H4 (cell line): ENCODE measurements at regions not wholly inside any gene's neighbourhood (a gene's known extent, or its start where the extent isn't known, plus 50 kb on each side); places are given as distances from the start of the nearest gene placed in this dataset.
A peak's percentile ranks its signal among the peaks of the same experiment; 100 is the strongest.
"Not testable (repeated sequence)": the region's sequence is repeated elsewhere in the genome, so short reads cannot be mapped to it uniquely, and the experiment has no call there.

Experiments used
- DNase-seq: peaks from one replicate; pipeline ENCODE4 v3.0.0-alpha.2; 2015; ENCODE audit warnings: low spot score

- DNase-seq = no peak
Measured at GRCh38 chr16:47907109-47907508, 248.7 kb downstream of the ABCC12 start.

GRCh38 chr16:47905771-47906170 lies 250.0 kb downstream of the ABCC12 start:
- no peak for DNase-seq

GRCh38 chr16:47904691-47905090 lies 251.1 kb downstream of the ABCC12 start:
- no peak for DNase-seq

GRCh38 chr16:47903470-47903869 lies 252.3 kb downstream of the ABCC12 start:
- DNase-seq = no peak

DNA sequence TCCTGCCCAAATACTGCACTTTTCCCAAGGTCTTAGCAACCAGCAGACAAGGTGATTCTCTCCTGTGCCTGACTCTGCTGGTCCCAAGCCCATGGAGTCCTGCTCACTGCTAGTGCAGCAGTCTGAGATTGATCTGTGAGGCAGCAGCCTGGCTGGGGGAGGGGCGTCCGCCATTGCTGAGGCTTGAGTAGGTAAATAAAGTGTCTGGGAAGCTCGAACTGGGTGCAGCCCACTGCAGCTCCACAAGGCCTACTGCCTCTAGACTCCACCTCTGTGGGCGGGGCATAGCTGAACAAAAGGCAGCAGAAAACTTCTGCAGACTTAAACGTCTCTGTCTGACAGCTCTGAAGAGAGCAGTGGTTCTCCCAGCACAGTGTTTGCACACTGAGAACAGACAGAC lies 258.7 kb downstream of the ABCC12 start:
- DNase-seq = not testable (repeated sequence)

GRCh38 chr16:47895146-47895545 lies 260.6 kb downstream of the ABCC12 start:
- DNase-seq = no peak

GRCh38 chr16:47892999-47893398 lies 262.8 kb downstream of the ABCC12 start:
- no peak for DNase-seq

DNA sequence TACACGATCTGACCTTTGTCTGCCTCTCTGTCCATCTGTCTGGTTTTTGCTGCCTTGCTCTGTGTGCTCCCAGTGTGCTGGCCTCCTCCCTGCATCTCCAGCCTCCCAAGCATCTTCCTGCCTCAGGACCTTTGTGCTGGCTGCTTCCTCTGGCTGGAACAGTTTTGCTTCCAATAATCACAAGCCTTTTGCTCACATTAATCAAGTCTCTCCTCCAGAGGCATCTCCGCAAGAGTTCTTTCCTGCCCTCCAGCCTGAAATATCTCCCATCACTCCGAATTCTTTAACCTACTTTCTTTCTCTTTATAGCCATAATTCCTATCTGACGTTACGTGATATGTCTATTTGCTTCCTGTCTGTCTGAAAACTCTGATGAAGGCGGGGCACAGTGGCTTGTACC lies 267.1 kb downstream of the ABCC12 start:
- no peak for DNase-seq

DNA sequence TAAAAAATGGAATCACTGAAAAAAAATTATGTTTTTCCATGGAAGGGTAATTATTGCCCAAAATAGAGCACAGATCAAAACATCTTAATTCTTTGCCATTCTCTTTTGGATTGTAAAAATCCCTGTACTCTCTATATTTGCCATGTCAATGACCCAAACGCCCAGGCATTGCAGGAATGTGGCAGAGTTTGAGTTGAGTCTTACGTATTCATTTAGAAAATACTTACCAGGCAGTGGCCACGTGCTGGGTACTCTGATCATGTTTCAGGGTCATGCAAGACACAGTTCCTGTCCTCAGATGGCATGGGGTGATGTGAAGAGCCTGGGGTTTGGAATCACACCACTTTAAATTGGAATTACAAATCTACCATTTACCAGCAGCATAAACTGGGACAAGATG lies 267.7 kb downstream of the ABCC12 start:
- peak; percentile 66 for DNase-seq

DNA sequence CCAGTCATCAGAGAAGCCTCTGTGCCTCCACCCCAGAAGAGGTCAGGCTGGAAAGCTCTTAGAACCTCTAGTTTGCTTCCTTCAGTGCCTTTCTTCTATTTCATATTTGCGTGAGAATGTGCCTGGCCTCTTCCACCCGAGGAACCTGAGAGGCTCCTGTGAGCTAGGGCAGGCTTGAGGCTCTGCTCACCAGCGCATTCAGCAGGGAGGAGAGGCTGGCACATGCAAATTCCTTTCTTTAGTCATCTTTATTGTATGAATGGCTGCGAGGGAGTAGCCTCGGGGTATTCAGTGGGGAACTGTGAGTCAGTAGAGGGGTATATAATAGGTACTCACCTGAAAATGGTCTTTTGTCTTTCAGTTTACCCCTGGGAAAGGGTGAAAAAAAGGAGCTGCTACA lies 268.3 kb downstream of the ABCC12 start:
- DNase-seq = no peak

- DNase-seq = no peak
Measured at GRCh38 chr16:47886631-47887415, 269.0 kb downstream of the ABCC12 start.

DNA sequence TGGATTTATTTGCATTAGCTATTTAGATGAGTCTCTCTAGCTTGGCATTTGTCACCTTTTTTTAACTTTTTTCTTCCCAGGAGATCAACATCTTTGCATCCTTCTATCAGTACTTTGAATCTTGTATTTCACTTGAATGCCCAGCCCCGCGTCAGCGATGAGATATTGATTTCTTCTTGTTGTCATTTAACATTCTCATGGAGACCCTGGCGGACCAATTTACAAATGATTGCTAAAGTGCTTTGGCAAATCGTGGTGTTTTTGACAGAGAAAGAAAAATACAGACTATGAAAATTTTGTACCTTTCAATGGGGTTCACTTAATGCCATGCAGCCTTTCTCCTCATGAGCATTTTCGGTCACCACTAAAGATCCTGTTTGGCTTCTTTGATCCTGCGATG lies 269.7 kb downstream of the ABCC12 start:
- no peak for DNase-seq

GRCh38 chr16:47885489-47885888 lies 270.3 kb downstream of the ABCC12 start:
- DNase-seq = no peak

GRCh38 chr16:47884116-47884725 lies 271.6 kb downstream of the ABCC12 start:
- no peak for DNase-seq

DNA sequence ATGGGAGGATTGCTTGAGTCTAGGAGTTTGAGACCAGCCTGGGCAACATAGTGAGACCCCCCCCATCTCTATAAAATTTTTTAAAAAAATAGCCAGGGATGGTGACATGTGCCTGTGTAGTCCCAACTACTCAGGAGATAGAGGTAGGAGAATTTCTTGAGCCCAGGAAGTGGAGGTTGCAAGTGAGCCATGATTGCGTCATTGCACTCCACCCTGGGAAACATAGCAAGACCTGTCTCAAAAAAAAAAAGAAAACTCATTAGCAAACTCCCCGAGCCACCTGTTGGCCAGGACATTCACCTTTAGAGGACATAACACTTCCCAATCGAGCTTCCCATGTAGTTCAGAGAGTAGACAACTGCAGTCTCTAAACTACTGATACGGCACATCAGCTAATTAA lies 274.2 kb downstream of the ABCC12 start:
- DNase-seq = no peak

DNA sequence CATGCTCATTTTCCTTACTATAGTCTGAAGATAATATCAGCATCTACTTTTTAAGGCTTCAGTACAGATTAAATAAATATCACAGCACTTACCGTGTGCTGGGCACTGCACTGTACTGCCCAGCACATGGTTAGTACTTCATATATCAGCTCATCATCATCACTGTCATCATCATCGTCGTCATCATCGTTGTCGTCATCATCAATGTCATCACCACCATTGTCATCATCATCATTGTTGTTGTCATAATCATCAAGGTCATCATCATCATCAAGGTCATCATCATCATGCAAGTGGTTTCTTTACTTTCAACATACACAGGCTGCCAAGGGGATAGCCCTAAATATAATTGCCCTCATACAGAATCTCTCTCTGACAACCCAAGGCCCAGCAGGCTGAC lies 275.1 kb downstream of the ABCC12 start:
- DNase-seq = no peak

DNA sequence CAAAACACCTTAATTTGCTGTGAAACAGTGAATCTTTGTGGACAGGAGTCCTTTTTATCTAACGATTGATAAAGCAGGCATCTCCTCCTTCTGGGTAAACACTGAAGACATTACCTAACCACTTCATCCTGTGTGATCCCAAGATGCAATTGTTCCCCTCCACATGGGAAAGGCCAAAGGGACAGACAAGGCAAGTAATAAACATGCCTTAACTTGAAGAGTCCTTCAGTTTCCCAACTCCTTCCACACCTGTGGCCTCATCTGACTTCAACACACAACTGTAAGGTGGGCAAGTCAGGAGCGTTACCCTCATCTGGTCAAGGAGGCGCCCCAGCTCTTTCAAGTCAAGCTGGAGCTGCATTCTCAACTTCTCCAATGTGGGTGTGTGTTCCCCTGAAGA lies 278.6 kb downstream of the ABCC12 start:
- no peak for DNase-seq

GRCh38 chr16:47876511-47876910 lies 279.3 kb downstream of the ABCC12 start:
- DNase-seq = no peak

GRCh38 chr16:47873434-47873833 lies 282.4 kb downstream of the ABCC12 start:
- no peak for DNase-seq

DNA sequence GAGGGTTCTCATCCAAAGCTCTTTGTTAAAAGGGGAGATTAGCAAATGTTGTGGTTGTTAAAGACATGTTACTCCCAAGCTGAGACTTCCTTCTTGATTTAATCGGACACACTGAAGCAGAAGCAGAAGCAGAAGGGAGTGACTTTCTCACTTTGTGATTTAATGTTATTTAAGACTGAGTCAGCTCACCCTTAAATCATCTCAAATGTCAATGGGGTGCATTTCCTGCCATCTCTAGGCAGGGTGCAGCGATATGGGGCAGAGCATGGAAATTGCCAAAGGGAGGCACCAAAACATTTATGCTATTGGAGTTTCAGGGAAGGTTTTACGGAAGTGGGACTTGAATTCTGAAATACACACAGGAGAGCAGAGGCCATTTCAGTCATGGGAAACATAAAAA lies 283.6 kb downstream of the ABCC12 start:
- no peak for DNase-seq

DNA sequence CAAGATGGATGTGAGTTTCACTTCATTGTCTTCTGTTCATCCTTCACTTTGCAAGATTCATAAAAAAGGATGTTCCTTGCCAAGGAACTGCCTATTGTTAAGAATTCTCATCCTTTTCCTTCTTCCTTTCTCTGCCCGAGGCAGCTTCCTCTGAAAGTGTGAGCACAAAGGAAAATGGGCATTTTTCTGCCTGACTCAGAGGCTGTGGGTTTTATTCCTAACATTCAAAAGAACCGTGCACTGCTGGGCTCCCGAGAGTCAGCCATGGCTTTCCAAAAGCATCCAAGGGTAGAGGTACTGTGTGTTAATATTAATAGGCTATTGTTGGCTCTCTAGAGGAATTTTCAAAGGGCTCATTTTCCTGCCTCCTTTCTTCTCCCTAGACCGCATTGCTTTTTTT lies 289.4 kb downstream of the ABCC12 start:
- DNase-seq = no peak

- DNase-seq = no peak
Measured at GRCh38 chr16:47865337-47865855, 290.4 kb downstream of the ABCC12 start.

- DNase-seq = not testable (repeated sequence)
Measured at GRCh38 chr16:47864262-47864661, 291.5 kb downstream of the ABCC12 start.
